WTC11 (cell line): ENCODE measurements at regions not wholly inside any gene's neighbourhood (a gene's known extent, or its start where the extent isn't known, plus 50 kb on each side); places are given as distances from the start of the nearest gene placed in this dataset.
A peak's percentile ranks its signal among the peaks of the same experiment; 100 is the strongest.

Experiments
- ATAC-seq: fragments of 200-7000 bp; cut with Tn5 transposase; 2 replicates; pipeline ENCODE4 v1.10.0; 2021; ENCODE audit warnings: mild to moderate bottlenecking, moderate library complexity
- CTCF ChIA-PET: fragments of 300-600 bp; sonication (Branson Sonifier 250); formaldehyde crosslinking; loops from one replicate; lab custom pipeline; 2021; ENCODE audit warnings: antibody characterized with exemption; lab: Charles Lee
- POLR2A ChIA-PET: fragments of 350-600 bp; sonication (Branson Sonifier 250); formaldehyde crosslinking; loops from one replicate; lab custom pipeline; 2021; ENCODE audit warnings: antibody characterized with exemption; lab: Charles Lee
- DNase-seq: peaks from one replicate; pipeline ENCODE4 v3.0.0; 2021; ENCODE audit warnings: low spot score
- H3K27ac Mint-ChIP-seq: 2 replicates; pipeline ENCODE4 v1.8.0; 2021; ENCODE audit warnings: mixed read lengths
- H3K27me3 Mint-ChIP-seq: 2 replicates; pipeline ENCODE4 v1.8.0; 2021; ENCODE audit warnings: low read depth, mild to moderate bottlenecking, moderate library complexity, mixed read lengths
- H3K36me3 Mint-ChIP-seq: 2 replicates; pipeline ENCODE4 v1.8.0; 2021; ENCODE audit warnings: mixed read lengths
- H3K4me1 Mint-ChIP-seq: 2 replicates; pipeline ENCODE4 v1.8.0; 2022; ENCODE audit warnings: mixed read lengths
- H3K4me3 Mint-ChIP-seq: 2 replicates; pipeline ENCODE4 v1.8.0; 2021; ENCODE audit warnings: mild to moderate bottlenecking, moderate library complexity, mixed read lengths
- H3K9me3 Mint-ChIP-seq: 2 replicates; pipeline ENCODE4 v1.8.0; 2021; ENCODE audit warnings: mixed read lengths
- CREM ChIP-seq: sonication (generic); formaldehyde crosslinking; IDR thresholded peaks from 2 replicates; pipeline ENCODE4 v1.8.1; 2022; ENCODE audit warnings: mild to moderate bottlenecking, missing genetic modification reagents, moderate library complexity
- ETV6 ChIP-seq: sonication (generic); formaldehyde crosslinking; IDR thresholded peaks from 2 replicates; pipeline ENCODE4 v1.8.1; 2022; ENCODE audit warnings: mild to moderate bottlenecking, missing genetic modification reagents
- FOXK1 ChIP-seq: sonication (generic); formaldehyde crosslinking; IDR thresholded peaks from 2 replicates; pipeline ENCODE4 v1.8.0; 2022; ENCODE audit warnings: mild to moderate bottlenecking, moderate library complexity, missing genetic modification reagents
- NFE2L1 ChIP-seq: sonication (generic); formaldehyde crosslinking; IDR thresholded peaks from 2 replicates; pipeline ENCODE4 v1.8.1; 2023; ENCODE audit warnings: missing genetic modification reagents
- NR3C1 ChIP-seq: sonication (generic); formaldehyde crosslinking; conservative IDR thresholded peaks from 2 replicates; pipeline ENCODE4 v1.8.1; 2023; ENCODE audit warnings: low read depth, mild to moderate bottlenecking, missing genetic modification reagents
- TEAD1 ChIP-seq: sonication (generic); formaldehyde crosslinking; IDR thresholded peaks from 2 replicates; pipeline ENCODE4 v1.8.0; 2022; ENCODE audit warnings: mild to moderate bottlenecking, missing genetic modification reagents
- ZBTB21 ChIP-seq: sonication (generic); formaldehyde crosslinking; IDR thresholded peaks from 2 replicates; pipeline ENCODE4 v1.8.1; 2023; ENCODE audit warnings: mild to moderate bottlenecking, missing genetic modification reagents, borderline replicate concordance
- ZNF317 ChIP-seq: sonication (generic); formaldehyde crosslinking; IDR thresholded peaks from 2 replicates; pipeline ENCODE4 v1.8.1; 2023; ENCODE audit warnings: low read depth, mild to moderate bottlenecking, moderate library complexity, missing genetic modification reagents, borderline replicate concordance
- TF ChIP-seq, protein P1 (sequence below): fragments of 200-600 bp; IDR thresholded peaks from 2 replicates; pipeline ENCODE4 v1.8.0; 2022; ENCODE audit warnings: antibody characterized with exemption
- TF ChIP-seq, protein P2 (sequence below): sonication (generic); formaldehyde crosslinking; IDR thresholded peaks from 2 replicates; pipeline ENCODE4 v1.8.0; 2022; ENCODE audit warnings: missing genetic modification reagents
- TF ChIP-seq, protein P3 (sequence below): sonication (generic); formaldehyde crosslinking; IDR thresholded peaks from 2 replicates; pipeline ENCODE4 v1.8.0; 2023; ENCODE audit warnings: mild to moderate bottlenecking, missing genetic modification reagents

DNA sequence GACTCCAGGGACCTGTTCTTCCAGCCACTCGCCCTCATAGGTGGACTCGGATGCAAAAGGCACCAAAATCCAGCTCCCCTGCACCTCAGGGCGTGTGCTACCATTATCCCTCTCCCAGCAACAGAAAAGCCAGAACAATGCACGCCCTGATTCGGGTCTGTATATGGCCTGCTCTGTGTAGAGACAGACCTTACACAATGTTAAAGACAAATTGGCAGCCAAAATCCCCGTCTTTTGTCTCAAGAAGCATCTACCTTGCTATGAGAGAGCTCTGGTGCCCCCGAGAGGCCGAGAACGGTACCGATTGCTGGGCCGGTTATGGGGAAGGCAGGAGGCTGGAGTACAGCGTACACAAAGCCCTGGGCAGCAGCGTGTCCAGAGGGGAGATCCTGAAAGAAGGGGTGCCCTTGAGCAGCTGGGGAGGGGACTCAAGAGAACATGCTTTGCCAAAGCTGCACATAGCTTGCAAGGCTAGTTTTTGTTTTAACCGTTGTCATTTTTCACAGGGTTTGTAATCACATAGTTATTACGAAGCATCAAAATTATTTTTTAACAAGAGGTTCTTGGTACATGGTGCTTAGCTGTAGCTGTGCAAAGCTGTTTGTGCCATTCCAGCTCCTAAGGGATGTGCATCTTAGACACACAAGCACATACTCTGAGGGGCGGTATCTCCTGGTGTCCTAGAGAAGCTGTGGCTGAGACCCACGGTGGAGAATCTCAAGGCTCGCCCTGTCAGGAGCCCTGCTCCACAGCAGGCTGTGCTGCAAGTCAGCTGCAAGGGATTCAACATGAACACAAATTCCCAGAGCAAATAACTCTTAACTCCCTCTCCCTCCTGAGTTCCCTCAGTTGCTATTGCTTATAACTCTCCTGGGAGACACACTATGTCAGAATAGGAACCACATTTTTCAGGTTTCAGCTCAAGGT is 461.5 kb upstream of the PPP2R3A start:
- peaks cover 17% of the 10 kb centered on the region for H3K4me1 Mint-ChIP-seq
- POLR2A ChIA-PET = interaction anchor here (1.6 kb wide), 1 partner anchor 709 kb away, joined by 4 read pairs; the partner anchor contains the start of gene EPHB1
- H3K9me3 Mint-ChIP-seq = peaks cover 11% of the 10 kb centered on the region
- peak; percentile 98 for ATAC-seq
- TF ChIP-seq, protein P1, sequence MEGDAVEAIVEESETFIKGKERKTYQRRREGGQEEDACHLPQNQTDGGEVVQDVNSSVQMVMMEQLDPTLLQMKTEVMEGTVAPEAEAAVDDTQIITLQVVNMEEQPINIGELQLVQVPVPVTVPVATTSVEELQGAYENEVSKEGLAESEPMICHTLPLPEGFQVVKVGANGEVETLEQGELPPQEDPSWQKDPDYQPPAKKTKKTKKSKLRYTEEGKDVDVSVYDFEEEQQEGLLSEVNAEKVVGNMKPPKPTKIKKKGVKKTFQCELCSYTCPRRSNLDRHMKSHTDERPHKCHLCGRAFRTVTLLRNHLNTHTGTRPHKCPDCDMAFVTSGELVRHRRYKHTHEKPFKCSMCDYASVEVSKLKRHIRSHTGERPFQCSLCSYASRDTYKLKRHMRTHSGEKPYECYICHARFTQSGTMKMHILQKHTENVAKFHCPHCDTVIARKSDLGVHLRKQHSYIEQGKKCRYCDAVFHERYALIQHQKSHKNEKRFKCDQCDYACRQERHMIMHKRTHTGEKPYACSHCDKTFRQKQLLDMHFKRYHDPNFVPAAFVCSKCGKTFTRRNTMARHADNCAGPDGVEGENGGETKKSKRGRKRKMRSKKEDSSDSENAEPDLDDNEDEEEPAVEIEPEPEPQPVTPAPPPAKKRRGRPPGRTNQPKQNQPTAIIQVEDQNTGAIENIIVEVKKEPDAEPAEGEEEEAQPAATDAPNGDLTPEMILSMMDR = peak; percentile 42
- TF ChIP-seq FOXK1 (0 out of 2 replicates have a peak, but pooled peaks have one; percentile 43), ETV6 (peak; percentile 75; the same call in 1 of the 2 replicates), NR3C1 (CRISPR knock-in tag) (peak; percentile 79; the same call in 1 of the 2 replicates), ZNF317 (CRISPR knock-in tag) (no peak)
- TF ChIP-seq, protein P2, sequence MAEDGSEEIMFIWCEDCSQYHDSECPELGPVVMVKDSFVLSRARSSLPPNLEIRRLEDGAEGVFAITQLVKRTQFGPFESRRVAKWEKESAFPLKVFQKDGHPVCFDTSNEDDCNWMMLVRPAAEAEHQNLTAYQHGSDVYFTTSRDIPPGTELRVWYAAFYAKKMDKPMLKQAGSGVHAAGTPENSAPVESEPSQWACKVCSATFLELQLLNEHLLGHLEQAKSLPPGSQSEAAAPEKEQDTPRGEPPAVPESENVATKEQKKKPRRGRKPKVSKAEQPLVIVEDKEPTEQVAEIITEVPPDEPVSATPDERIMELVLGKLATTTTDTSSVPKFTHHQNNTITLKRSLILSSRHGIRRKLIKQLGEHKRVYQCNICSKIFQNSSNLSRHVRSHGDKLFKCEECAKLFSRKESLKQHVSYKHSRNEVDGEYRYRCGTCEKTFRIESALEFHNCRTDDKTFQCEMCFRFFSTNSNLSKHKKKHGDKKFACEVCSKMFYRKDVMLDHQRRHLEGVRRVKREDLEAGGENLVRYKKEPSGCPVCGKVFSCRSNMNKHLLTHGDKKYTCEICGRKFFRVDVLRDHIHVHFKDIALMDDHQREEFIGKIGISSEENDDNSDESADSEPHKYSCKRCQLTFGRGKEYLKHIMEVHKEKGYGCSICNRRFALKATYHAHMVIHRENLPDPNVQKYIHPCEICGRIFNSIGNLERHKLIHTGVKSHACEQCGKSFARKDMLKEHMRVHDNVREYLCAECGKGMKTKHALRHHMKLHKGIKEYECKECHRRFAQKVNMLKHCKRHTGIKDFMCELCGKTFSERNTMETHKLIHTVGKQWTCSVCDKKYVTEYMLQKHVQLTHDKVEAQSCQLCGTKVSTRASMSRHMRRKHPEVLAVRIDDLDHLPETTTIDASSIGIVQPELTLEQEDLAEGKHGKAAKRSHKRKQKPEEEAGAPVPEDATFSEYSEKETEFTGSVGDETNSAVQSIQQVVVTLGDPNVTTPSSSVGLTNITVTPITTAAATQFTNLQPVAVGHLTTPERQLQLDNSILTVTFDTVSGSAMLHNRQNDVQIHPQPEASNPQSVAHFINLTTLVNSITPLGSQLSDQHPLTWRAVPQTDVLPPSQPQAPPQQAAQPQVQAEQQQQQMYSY (CRISPR knock-in tag) = peak; percentile 47
- TF ChIP-seq, protein P3, sequence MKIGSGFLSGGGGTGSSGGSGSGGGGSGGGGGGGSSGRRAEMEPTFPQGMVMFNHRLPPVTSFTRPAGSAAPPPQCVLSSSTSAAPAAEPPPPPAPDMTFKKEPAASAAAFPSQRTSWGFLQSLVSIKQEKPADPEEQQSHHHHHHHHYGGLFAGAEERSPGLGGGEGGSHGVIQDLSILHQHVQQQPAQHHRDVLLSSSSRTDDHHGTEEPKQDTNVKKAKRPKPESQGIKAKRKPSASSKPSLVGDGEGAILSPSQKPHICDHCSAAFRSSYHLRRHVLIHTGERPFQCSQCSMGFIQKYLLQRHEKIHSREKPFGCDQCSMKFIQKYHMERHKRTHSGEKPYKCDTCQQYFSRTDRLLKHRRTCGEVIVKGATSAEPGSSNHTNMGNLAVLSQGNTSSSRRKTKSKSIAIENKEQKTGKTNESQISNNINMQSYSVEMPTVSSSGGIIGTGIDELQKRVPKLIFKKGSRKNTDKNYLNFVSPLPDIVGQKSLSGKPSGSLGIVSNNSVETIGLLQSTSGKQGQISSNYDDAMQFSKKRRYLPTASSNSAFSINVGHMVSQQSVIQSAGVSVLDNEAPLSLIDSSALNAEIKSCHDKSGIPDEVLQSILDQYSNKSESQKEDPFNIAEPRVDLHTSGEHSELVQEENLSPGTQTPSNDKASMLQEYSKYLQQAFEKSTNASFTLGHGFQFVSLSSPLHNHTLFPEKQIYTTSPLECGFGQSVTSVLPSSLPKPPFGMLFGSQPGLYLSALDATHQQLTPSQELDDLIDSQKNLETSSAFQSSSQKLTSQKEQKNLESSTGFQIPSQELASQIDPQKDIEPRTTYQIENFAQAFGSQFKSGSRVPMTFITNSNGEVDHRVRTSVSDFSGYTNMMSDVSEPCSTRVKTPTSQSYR (CRISPR knock-in tag) = no peak
- peak; percentile 92 for DNase-seq
- peaks cover 4% of the 10 kb centered on the region; the same call in 1 of the 2 replicates for H3K27me3 Mint-ChIP-seq
- H3K4me3 Mint-ChIP-seq = peak overlapping the region; percentile 57
- CTCF ChIA-PET = interaction anchor here (0.6 to 4.0 kb wide), 16 partner anchors 9 to 903 kb away, joined by 3 to 41 read pairs (median 5); partner anchors contain the start of gene EPHB1
- H3K36me3 Mint-ChIP-seq = peaks cover 2% of the 10 kb centered on the region
- H3K27ac Mint-ChIP-seq = peak overlapping the region; percentile 63; the same call in 1 of the 2 replicates

DNA sequence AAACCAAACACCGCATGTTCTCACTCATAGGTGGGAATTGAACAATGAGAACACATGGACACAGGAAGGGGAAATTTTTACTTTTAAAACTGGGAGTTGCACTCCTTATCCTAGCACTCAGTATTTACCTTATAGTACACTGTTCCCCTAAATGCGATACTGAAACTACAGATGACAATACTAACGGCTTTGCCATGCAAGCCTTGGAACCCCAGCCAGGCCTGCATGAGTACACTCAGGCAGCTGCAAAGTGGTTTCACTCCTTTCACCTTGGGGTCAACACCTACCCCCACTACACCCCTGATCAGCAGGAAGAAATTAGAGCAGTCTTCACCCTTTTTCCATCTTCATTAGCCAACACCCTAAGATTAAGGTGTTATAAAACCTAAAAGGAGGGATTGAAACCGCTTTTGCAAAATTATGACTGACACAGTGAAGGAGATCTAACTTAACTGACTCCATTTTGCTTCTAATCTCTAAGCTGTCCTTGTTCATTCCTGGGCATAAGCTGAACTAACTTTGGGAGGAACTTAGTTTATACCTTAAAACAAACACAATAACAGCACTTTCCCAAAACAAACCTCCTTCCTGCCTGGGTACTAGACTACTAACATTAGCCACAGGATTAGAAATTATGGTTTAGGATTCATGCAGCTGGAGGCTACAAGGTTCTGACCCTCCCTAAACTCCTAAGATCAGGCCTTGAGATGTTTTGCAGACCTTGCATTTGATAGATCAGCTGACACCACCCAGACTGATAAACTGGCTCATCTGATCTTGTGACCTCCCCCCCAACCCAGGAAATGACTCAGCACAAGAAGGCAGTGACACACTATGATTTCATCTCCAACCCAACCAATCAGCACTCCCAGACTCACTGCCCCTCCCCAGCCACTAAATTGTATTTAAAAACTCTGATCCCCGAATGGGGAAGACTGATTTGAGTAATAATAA is 452.1 kb upstream of the PPP2R3A start:
- Mint-ChIP-seq H3K4me1 (peaks cover 18% of the 10 kb centered on the region; the same call in 1 of the 2 replicates), H3K4me3 (no peak overlapping the region), H3K27ac (no peak overlapping the region), H3K9me3 (peaks cover 21% of the 10 kb centered on the region), H3K36me3 (peaks cover 5% of the 10 kb centered on the region), H3K27me3 (no peaks in the 10 kb centered on the region; the same call in 1 of the 2 replicates)
- ATAC-seq = no peak
- TF ChIP-seq NR3C1 (CRISPR knock-in tag) (no peak), ZBTB21 (CRISPR knock-in tag) (no peak), NFE2L1 (CRISPR knock-in tag) (peak; percentile 53; the same call in 1 of the 2 replicates), CREM (CRISPR knock-in tag) (no peak), TEAD1 (no peak)
- ChIA-PET POLR2A (no interaction called here), CTCF (interaction anchor here (0.5 to 1.6 kb wide), 3 partner anchors 9 to 717 kb away, joined by 3 to 6 read pairs (median 3); no protein-coding TSS in a partner anchor)
- DNase-seq = no peak
